CD4-positive, alpha-beta T cell treated with Interferon alpha-2 for 1 hour (primary cell): ENCODE measurements at regions not wholly inside any gene's neighbourhood (a gene's known extent, or its start where the extent isn't known, plus 50 kb on each side); places are given as distances from the start of the nearest gene placed in this dataset.

Experiments used
- DNase-seq, 2 donors: peaks; one replicate each; pipeline ENCODE4 v3.0.0-alpha.2; 2020 to 2022

GRCh38 chr2:240364582-240364960 lies 70.9 kb upstream of the GPC1 start:
- no peak for DNase-seq

DNA sequence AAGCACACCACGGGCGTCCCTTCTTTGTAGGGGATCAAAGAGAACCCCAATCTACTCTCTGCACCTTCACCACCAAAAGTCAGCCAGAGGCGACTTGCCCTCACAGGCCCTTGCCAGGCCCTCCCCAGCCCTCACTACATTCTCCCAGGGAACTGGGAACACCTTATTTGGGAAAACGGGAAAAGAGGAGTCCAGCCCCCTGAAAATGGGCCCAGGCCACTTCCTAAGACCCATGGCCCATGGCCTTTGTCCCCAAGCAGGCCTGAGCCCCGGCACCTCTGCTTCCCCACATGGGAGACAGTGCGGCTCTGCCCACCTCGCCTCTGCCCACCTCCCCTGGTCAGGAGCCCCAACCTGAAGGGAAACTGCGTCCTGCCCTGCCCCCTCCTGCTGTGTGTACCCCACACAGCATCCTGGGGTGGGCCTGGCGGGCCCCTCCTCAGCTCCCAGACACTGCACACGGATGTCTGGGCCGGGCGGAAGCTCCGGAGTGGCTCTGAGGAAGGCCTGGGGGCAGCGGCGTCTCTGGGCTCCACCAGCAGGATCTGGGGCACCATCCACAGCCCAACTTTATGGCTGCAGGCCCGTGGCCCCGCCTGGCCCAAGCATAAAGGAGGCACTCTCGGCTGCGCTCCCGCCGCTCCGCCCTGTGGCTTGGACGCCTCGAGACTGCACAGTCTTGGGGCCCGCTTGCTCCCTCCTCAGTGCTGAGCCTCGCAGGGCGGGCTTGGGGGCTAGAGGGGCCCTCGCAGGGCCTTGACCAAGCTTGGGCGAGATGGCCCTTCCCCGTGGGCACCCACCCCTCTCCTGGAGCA lies 70.3 kb upstream of the GPC1 start:
- no peak for DNase-seq

- no peak for DNase-seq
Measured at GRCh38 chr2:240365971-240366471, 69.4 kb upstream of the GPC1 start.

- DNase-seq: no peak
Measured at GRCh38 chr2:240366901-240367300, 68.6 kb upstream of the GPC1 start.

- no peak for DNase-seq
Measured at GRCh38 chr2:240367721-240368120, 67.7 kb upstream of the GPC1 start.

DNA sequence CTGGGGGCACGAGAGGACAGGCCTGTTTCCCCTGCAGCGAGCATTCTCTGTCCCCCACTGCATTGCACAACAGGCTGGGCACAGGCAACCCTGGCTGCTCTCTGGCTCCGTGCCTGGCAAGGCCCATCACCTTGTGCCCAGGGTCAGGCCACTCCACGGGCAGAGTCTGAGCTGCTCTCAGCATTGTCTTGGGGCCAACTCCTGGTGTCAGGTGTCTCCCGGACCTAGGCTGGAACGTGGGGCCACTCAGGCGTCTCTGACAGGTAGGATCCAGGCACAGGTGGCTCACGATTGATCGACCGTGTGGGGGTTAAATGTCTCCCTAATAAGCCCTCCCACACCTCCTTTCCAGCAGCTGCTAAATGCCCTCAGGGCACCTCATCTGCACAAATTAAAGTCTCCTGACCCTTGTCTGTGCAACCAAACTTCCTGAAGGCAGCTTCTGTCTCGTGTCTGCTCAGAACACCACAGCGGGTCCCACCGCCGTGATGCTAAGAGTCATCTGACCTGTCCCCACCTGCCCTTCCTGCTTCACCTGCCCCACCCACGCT lies 66.6 kb upstream of the GPC1 start:
- no peak for DNase-seq

DNA sequence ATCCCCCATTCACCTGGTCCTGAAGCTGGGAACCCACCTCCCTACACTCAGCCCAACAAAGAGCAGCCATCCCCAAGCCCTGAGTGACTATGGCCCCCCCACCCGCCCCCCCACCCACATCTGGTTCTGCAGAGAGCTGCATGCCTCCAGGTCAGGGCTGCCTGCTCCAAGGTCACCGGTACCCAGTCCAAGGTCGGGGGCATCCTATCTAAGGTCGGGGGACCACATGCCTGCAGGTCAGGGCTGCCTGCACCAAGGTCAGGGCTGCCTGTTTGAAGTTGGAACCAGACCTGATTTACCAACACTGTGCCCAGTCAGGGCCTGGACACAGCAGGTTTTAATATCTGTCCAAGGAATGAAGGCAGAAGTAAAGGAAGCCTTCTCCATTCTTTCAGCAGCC lies 66.1 kb upstream of the GPC1 start:
- DNase-seq: no peak

GRCh38 chr2:240369801-240370585 lies 65.5 kb upstream of the GPC1 start:
- no peak for DNase-seq

DNA sequence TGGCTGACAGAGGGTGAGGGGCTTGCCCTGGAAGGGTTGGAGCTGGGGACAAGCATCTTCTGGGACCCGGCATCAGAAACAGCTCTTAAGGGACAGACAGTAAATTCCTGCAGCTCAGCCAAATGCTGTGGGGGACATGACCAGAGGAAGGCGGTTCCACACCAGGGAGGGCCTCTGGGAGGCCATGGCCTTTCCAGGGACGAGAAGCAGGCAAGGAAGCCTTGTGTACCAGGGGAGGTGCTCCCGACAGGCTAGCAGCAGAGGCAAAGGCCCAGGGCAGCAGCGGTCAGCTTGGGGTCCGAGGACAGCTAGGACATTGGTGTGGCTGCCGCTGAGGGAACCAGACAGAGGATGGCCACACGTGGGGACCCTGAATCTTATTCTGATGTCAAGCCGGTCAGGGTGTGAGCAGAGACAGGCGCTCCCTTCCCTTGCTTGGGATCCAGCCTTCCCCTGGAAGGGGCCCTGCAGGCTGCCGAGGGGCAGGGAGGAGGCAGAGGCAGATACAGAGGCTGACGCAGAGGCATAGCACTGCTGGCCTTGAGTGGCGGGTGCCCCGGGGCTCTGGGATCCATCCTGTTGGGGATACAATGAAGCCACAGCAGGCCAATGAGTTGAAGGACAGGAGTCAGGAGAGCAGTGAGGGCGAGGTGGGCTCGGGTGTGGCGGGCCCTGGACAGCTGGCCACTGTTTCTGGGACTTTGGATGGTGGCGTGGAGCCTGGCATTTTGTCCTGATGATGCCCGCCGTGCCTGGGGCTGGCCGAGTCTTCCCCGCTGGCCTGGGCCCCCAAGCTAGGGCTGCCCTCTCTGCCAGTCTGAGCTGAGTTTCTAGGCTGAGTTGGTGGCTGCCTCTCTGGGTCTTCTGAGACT lies 64.1 kb upstream of the GPC1 start:
- no peak for DNase-seq

DNA sequence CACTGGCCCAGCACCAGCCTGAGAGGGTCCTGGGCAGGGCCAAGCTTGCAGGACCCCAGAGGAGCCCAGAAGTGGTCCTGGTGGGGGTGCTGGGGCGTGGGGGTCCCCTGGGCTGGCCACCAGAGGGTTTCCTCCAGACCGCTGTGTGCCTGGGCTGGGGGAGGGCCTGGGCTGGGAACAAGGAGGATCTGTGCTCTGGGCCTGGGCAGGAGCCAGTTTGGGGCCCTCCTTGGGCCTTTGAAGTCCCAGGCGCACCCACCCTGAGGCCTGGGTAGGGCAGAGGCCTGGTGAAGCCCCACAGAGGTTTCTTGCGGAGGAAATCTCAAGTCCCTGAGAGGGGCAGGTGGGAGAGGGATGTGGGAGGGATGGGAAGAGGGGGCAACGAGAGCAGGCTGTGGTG lies 63.4 kb upstream of the GPC1 start:
- DNase-seq: no peak

DNA sequence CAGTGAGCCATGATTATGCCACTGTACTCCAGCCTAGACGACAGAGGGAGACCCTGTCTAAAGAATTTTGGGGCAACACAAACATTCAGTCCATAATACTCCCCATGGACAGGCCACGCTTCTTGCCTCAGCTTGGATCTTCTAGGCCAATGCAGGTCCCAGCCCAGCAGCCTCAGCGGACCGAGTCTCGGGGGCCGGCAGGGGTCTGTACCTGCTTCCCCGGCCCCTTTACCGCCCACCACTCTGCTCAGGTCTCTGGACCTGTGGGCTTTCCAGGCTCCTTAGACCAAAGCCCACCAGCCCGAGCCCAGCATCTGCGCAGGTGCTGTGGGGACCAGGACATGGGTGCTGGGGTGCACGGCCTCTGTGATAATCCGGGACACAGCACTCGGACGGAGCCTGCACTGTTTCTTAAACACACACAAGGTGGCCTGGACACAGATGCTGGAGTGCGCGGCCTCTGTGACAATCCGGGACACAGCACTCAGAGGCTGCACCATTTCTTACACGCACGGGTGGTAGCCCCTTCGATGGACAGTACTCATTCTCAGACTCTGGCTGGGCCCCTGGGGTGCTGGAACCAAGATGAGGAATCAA lies 62.1 kb upstream of the GPC1 start:
- DNase-seq: no peak

DNA sequence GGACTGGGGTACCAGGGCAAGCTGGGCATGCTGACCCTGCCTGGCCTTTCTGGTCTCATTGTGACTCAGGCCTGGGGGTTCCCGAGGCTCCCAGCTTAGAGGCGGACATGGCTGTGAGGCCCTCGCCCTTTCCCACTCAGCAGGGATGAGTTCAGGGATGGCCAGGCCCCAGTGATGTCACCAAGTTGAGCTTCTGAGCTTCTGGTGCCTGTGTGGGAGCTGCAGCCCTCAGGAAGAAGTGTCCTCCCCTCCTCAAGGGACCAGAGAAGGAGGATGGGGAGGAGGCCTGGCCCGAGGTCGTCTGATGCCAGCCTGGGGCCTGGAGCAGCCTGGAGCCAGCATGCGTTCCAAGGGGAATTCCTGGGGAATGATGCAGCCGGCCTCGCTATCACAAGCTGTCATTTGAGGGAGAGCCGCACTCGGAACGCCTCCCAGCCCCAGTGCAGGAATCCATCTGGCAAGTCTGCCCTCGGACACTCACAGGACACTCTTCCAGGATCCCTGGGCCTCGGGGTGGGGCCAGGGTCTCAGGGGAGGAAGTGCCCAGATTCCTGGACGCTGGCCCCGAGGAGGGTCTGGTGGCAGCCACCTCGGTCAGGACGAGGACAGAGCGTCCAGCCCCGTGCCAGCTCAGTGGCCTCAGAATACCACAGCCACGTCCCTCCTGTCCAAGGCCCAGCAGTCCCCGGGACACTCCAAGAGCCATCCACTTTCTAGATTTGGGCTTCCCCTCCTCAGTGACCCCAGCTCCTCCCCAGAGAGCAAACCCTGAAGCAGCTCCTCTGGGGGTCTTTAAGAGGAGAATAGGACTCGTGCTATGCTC lies 61.2 kb upstream of the GPC1 start:
- no peak for DNase-seq

- no peak for DNase-seq
Measured at GRCh38 chr2:240375024-240375645, 60.3 kb upstream of the GPC1 start.

- DNase-seq: no peak
Measured at GRCh38 chr2:240376739-240377138, 58.7 kb upstream of the GPC1 start.

DNA sequence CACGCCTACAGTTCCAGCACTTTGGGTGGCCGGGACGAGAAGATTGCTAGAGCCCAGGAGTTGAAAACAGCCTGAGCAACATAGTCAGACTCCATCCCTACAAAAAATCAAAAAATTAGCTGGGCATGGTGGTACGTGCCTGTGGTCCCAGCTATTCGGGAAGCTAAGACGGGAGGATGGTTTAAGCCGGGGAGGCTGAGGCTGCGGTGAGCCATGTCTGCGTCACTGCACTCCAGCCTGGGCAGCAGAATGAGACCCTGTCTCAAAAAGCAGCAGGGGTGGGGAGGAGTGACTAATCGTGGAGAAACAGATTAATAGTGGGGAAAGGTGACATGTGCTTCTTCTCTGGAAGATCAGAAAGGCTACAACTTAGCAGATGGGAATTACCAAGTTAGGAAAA lies 58.1 kb upstream of the GPC1 start:
- DNase-seq: no peak

DNA sequence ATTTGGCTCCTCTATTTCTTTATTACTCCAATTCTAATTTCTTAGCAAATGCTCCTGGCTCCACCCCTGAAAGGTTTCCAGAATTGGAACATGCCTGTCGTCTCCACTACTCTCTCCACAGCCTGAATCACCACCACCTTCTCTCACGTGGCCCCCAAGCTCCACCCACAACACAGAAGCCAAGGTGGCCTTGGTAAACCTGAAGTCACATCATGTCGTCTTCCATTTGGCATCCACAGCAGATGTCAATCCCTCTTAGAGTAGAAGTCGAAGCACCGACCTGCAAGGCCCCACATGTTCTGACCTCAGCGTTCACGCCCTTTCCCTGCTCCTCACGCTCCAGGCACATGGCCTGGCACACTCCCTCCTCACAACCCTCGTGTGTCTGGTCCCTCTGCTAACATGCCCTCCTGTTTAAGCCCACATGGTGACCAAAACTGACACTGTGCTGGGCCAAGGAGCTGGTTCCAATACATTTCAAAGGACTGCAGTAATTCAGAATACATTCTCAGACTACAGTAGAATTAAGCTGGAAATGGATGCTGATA lies 56.3 kb upstream of the GPC1 start:
- no peak for DNase-seq

DNA sequence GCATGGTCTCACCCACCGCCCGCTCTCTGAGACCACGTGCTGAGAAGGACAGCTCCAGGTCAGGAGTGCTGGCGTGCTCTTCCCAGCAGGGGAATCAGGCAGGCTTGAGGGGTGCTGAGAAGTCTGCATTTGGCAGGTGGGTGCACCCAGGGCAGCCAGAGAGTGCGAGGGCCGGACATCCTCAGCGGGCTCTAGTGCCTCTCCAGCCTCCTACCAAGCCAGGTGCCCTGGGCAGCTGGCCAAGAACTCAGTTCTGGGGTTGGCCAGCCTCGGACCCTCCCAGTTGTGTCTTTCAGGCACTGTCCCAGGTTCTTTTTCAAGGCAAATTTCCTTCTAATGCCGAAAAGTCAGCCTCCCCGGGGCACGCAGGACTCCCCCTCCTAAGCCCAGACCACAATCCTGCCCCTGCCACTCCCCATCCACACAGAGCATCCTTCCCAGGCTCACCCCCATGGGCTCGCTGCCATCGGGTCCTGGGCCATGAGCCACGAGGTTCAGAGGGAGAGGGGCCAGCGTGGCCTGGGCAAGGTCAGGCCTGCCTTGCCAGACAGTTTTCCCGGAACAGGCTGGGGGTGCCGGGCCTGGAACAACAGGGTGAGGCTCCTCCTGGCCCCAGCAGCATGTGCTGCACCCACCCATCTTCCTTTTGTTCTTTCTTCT lies 52.2 kb upstream of the GPC1 start:
- DNase-seq: no peak

GRCh38 chr2:240383871-240384700 lies 51.4 kb upstream of the GPC1 start:
- DNase-seq: no peak
